ENCODE measurements at regions not wholly inside any gene's neighbourhood (a gene's known extent, or its start where the extent isn't known, plus 50 kb on each side); places are given as distances from the start of the nearest gene placed in this dataset.

DNA sequence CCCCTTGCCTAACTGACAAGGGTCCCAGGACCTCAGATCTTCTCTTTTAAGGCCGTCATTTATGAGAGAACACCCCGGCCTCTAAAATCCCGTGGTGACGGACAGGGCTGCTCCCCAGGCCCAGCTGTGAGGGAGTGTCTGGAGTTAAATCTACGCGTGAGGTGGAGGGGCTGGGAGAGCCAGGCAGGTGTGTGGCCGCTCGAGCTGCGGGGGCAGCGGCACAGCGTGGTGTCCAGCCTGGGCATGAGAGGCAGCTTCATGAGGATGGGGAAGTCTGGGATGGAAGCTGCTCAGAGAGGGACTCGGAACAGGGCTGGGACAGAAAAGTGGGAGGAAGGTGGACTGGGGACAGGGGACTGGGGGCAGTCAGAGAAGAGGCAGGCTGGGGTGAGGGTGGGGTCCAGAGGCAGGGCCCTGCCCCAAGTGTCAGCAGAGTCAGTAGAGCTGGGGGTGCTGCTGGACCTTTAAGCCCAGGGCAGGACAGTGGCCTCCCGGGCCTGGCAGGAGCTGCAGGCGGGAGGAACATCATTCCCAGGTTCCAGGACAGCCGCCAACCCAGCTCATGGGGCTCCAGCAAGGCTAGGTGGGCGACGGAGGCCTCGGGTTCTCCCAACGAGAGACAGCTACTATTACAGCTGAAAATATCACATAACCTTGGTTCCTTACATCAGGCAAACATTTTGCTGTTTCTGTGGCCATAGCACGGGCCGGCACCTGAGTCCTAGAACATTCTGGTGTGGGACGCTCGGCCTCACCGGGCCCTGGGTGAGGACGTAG is 55.2 kb downstream of the JAKMIP3 start:
- TF ChIP-seq CEBPB (IDR thresholded peaks at IDR 0.05; ENCODE audit: low read depth), result no peak
- TF ChIP-seq ZNF274 (IDR thresholded peaks at IDR 0.05; ENCODE audit: low read depth, low read length), result no peak
- no peak for TF ChIP-seq POLR2A (IDR thresholded peaks at IDR 0.05; ENCODE audit: borderline replicate concordance, extremely low read depth, insufficient read depth, insufficient read length)
- TF ChIP-seq, protein P1, sequence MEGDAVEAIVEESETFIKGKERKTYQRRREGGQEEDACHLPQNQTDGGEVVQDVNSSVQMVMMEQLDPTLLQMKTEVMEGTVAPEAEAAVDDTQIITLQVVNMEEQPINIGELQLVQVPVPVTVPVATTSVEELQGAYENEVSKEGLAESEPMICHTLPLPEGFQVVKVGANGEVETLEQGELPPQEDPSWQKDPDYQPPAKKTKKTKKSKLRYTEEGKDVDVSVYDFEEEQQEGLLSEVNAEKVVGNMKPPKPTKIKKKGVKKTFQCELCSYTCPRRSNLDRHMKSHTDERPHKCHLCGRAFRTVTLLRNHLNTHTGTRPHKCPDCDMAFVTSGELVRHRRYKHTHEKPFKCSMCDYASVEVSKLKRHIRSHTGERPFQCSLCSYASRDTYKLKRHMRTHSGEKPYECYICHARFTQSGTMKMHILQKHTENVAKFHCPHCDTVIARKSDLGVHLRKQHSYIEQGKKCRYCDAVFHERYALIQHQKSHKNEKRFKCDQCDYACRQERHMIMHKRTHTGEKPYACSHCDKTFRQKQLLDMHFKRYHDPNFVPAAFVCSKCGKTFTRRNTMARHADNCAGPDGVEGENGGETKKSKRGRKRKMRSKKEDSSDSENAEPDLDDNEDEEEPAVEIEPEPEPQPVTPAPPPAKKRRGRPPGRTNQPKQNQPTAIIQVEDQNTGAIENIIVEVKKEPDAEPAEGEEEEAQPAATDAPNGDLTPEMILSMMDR (IDR thresholded peaks at IDR 0.05 in 2 of 3, conservative IDR thresholded peaks at IDR 0.05 in 1 of 3; ENCODE audit: borderline replicate concordance in 1 of 3, insufficient read depth in 1 of 3, low read depth in 2 of 3, low read length in 2 of 3), result no peak
- TF ChIP-seq FOSL1 (IDR thresholded peaks at IDR 0.05; ENCODE audit: low read depth), result no peak
- no peak for TF ChIP-seq EZH2 (IDR thresholded peaks at IDR 0.05)
- TF ChIP-seq, protein P2, sequence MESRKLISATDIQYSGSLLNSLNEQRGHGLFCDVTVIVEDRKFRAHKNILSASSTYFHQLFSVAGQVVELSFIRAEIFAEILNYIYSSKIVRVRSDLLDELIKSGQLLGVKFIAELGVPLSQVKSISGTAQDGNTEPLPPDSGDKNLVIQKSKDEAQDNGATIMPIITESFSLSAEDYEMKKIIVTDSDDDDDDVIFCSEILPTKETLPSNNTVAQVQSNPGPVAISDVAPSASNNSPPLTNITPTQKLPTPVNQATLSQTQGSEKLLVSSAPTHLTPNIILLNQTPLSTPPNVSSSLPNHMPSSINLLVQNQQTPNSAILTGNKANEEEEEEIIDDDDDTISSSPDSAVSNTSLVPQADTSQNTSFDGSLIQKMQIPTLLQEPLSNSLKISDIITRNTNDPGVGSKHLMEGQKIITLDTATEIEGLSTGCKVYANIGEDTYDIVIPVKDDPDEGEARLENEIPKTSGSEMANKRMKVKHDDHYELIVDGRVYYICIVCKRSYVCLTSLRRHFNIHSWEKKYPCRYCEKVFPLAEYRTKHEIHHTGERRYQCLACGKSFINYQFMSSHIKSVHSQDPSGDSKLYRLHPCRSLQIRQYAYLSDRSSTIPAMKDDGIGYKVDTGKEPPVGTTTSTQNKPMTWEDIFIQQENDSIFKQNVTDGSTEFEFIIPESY (IDR thresholded peaks at IDR 0.05; ENCODE audit: extremely low read depth, insufficient replicate concordance, low read length), result no peak
- TF ChIP-seq JUND (IDR thresholded peaks at IDR 0.05), result no peak
- TF ChIP-seq TCF7L2 (IDR thresholded peaks at IDR 0.05; ENCODE audit: borderline replicate concordance, extremely low read depth, insufficient read depth, insufficient read length), result no peak
- TF ChIP-seq ZFX (IDR thresholded peaks at IDR 0.05), result no peak

Data from HCT116 (cell line).